H9 (cell line): ENCODE measurements at regions not wholly inside any gene's neighbourhood (a gene's known extent, or its start where the extent isn't known, plus 50 kb on each side); places are given as distances from the start of the nearest gene placed in this dataset.

Experiments
- DNase-seq: peaks from one replicate; pipeline ENCODE4 v3.0.0-alpha.2; 2017
- H2AFZ ChIP-seq: one replicate; pipeline ENCODE4 v1.6.1; 2013; ENCODE audit warnings: mild to moderate bottlenecking, low read length, control low read depth, moderate library complexity
- H2AK5ac ChIP-seq: 2 replicates; pipeline ENCODE4 v1.6.1; 2013; ENCODE audit warnings: low read length, control low read depth, mixed read lengths; ENCODE audit not compliant: insufficient read length
- H2BK120ac ChIP-seq: one replicate; pipeline ENCODE4 v1.6.1; 2013; ENCODE audit warnings: low read depth, mild to moderate bottlenecking, low read length, control low read depth, inconsistent platforms; ENCODE audit not compliant: poor library complexity, severe bottlenecking
- H2BK12ac ChIP-seq: 2 replicates; pipeline ENCODE4 v1.6.1; 2013; ENCODE audit warnings: low read length, control low read depth, mixed read lengths, low read depth; ENCODE audit not compliant: insufficient read length
- H2BK15ac ChIP-seq: 2 replicates; pipeline ENCODE4 v1.6.1; 2013; ENCODE audit warnings: low read depth, low read length, control low read depth
- H2BK20ac ChIP-seq: one replicate; pipeline ENCODE4 v1.6.1; 2013; ENCODE audit warnings: low read depth, mild to moderate bottlenecking, low read length, control low read depth, inconsistent platforms; ENCODE audit not compliant: poor library complexity, severe bottlenecking
- H2BK5ac ChIP-seq: 2 replicates; pipeline ENCODE4 v1.6.1; 2013; ENCODE audit warnings: low read length, control low read depth, mixed read lengths; ENCODE audit not compliant: insufficient read length
- H3K14ac ChIP-seq: 2 replicates; pipeline ENCODE4 v1.6.1; 2013; ENCODE audit warnings: low read length, control low read depth; ENCODE audit not compliant: insufficient read depth
- H3K18ac ChIP-seq: 2 replicates; pipeline ENCODE4 v1.6.1; 2013; ENCODE audit warnings: low read depth, mild to moderate bottlenecking, mixed read lengths, low read length, control low read depth; ENCODE audit not compliant: insufficient read length
- H3K23ac ChIP-seq: 2 replicates; pipeline ENCODE4 v1.6.1; 2013; ENCODE audit warnings: low read length, control low read depth, mixed read lengths, low read depth; ENCODE audit not compliant: insufficient read length
- H3K23me2 ChIP-seq: 2 replicates; pipeline ENCODE4 v1.6.1; 2013; ENCODE audit warnings: low read depth, mild to moderate bottlenecking, mixed read lengths, low read length, control low read depth; ENCODE audit not compliant: insufficient read length, poor library complexity, severe bottlenecking
- H3K27ac ChIP-seq: 2 replicates; pipeline ENCODE4 v1.5.1; 2013; ENCODE audit warnings: low read length, control low read depth, mixed read lengths, low read depth; ENCODE audit not compliant: insufficient read length
- H3K27me3 ChIP-seq: 2 replicates; pipeline ENCODE4 v1.6.1; 2013; ENCODE audit warnings: low read length, control low read depth, inconsistent platforms; ENCODE audit not compliant: insufficient read depth
- H3K4ac ChIP-seq: 2 replicates; pipeline ENCODE4 v1.6.1; 2013; ENCODE audit warnings: low read depth, mild to moderate bottlenecking, control low read depth, inconsistent platforms, low read length, moderate library complexity
- H3K4me1 ChIP-seq: 2 replicates; pipeline ENCODE4 v1.6.1; 2013; ENCODE audit warnings: low read length, control low read depth, inconsistent platforms; ENCODE audit not compliant: insufficient read depth
- H3K4me2 ChIP-seq: 2 replicates; pipeline ENCODE4 v1.6.1; 2013; ENCODE audit warnings: low read length, control low read depth, mixed read lengths; ENCODE audit not compliant: insufficient read length, insufficient read depth
- H3K56ac ChIP-seq: 2 replicates; pipeline ENCODE4 v1.6.1; 2013; ENCODE audit warnings: low read depth, mild to moderate bottlenecking, mixed read lengths, low read length, control low read depth; ENCODE audit not compliant: insufficient read length
- H3K79me1 ChIP-seq: 2 replicates; pipeline ENCODE4 v1.6.1; 2013; ENCODE audit warnings: low read depth, mild to moderate bottlenecking, moderate library complexity, low read length, control low read depth, inconsistent platforms; ENCODE audit not compliant: insufficient read depth, poor library complexity, severe bottlenecking
- H3K79me2 ChIP-seq: 2 replicates; pipeline ENCODE4 v1.6.1; 2013; ENCODE audit warnings: low read length, control low read depth, inconsistent platforms; ENCODE audit not compliant: insufficient read depth
- H3K9ac ChIP-seq: 2 replicates; pipeline ENCODE4 v1.6.1; 2013; ENCODE audit warnings: low read length, control low read depth, mixed read lengths; ENCODE audit not compliant: insufficient read length; ENCODE audit errors: extremely low read depth
- H3K9me3 ChIP-seq: one replicate; pipeline ENCODE4 v1.6.1; 2013; ENCODE audit warnings: low read depth, low read length, inconsistent platforms; ENCODE audit not compliant: control insufficient read depth
- H3T11ph ChIP-seq: one replicate; pipeline ENCODE4 v1.6.1; 2013; ENCODE audit warnings: mild to moderate bottlenecking, low read length, control low read depth, inconsistent platforms
- H4K20me1 ChIP-seq: one replicate; pipeline ENCODE4 v1.6.1; 2013; ENCODE audit not compliant: control insufficient read depth, insufficient read length, insufficient read depth
- H4K5ac ChIP-seq: 2 replicates; pipeline ENCODE4 v1.6.1; 2013; ENCODE audit warnings: low read depth, mild to moderate bottlenecking, mixed read lengths, low read length, control low read depth; ENCODE audit not compliant: insufficient read length
- H4K8ac ChIP-seq: replicated peaks from 2 replicates; pipeline ENCODE4 v1.6.1; 2013; ENCODE audit warnings: low read length, control low read depth, mixed read lengths, low read depth; ENCODE audit not compliant: insufficient read length
- H4K91ac ChIP-seq: 2 replicates; pipeline ENCODE4 v1.6.1; 2013; ENCODE audit warnings: low read depth, mild to moderate bottlenecking, moderate library complexity, mixed read lengths, low read length, control low read depth; ENCODE audit not compliant: insufficient read length
- H3K27ac Mint-ChIP-seq, 3 experiments: 2 replicates in 2 of 3; 3 replicates in 1 of 3; pipeline ENCODE4 v1.8.0; 2020 to 2021; ENCODE audit warnings: mixed read lengths in 3 of 3, mild to moderate bottlenecking in 1 of 3, moderate library complexity in 1 of 3
- H3K27me3 Mint-ChIP-seq: 2 replicates; pipeline ENCODE4 v1.8.0; 2021; ENCODE audit warnings: low read depth, mild to moderate bottlenecking, moderate library complexity, mixed read lengths
- H3K36me3 Mint-ChIP-seq, 3 experiments: 2 replicates in 2 of 3; 3 replicates in 1 of 3; pipeline ENCODE4 v1.8.0; 2020 to 2021; ENCODE audit warnings: low read depth in 3 of 3, mixed read lengths in 3 of 3; ENCODE audit not compliant: insufficient read depth in 1 of 3
- H3K4me1 Mint-ChIP-seq, 2 experiments: 2 replicates each; pipeline ENCODE4 v1.8.0; 2020; ENCODE audit warnings: mixed read lengths in 2 of 2
- H3K4me3 Mint-ChIP-seq, 2 experiments: 2 replicates in 1 of 2; 3 replicates in 1 of 2; pipeline ENCODE4 v1.8.0; 2020 to 2021; ENCODE audit warnings: mild to moderate bottlenecking in 2 of 2, mixed read lengths in 2 of 2, moderate library complexity in 1 of 2
- H3K9me3 Mint-ChIP-seq, 2 experiments: 2 replicates in 1 of 2; 3 replicates in 1 of 2; pipeline ENCODE4 v1.8.0; 2020; ENCODE audit warnings: mild to moderate bottlenecking in 2 of 2, mixed read lengths in 2 of 2, moderate library complexity in 1 of 2
- CTCF ChIP-seq: fragments of 200-600 bp; sonication (generic); conservative IDR thresholded peaks from 3 replicates; pipeline ENCODE4 v1.8.0; 2021; ENCODE audit warnings: antibody characterized with exemption, mild to moderate bottlenecking
- WGBS: extraction: QIAGEN DNeasy Blood & Tissue Kit; methylation state at CpG from one replicate; pipeline ENCODE4 v1.1.7; 2013; ENCODE audit warnings: missing lambda C conversion rate, low lambda C conversion rate, mixed read lengths; ENCODE audit not compliant: insufficient read length; ENCODE audit errors: extremely low coverage; 5-methylcytosine and 5-hydroxymethylcytosine counted together

GRCh38 chr10:105956550-105956949 is 1208.0 kb downstream of the SORCS1 start:
- no peak overlapping the region for H3K9ac ChIP-seq
- no peak overlapping the region for H2AFZ ChIP-seq
- H3K27ac Mint-ChIP-seq: no peak overlapping the region
- H4K20me1 ChIP-seq: no peaks in the 10 kb centered on the region
- H2BK15ac ChIP-seq: no peak overlapping the region
- no peak overlapping the region for H4K91ac ChIP-seq
- no peak overlapping the region for H3K4me3 Mint-ChIP-seq
- H3K4ac ChIP-seq: no peak overlapping the region
- H3K36me3 Mint-ChIP-seq: no peaks in the 10 kb centered on the region; a peak in 1 of 7 replicates
- no peak overlapping the region for H3K23ac ChIP-seq
- no peak overlapping the region for H4K8ac ChIP-seq
- no peak overlapping the region for H2BK20ac ChIP-seq
- H3T11ph ChIP-seq: no peak overlapping the region
- no peak for DNase-seq
- no peaks in the 10 kb centered on the region for H3K9me3 Mint-ChIP-seq
- no peak overlapping the region for H4K5ac ChIP-seq
- no peaks in the 10 kb centered on the region for H3K23me2 ChIP-seq
- H3K79me2 ChIP-seq: no peaks in the 10 kb centered on the region
- no peak for TF ChIP-seq CTCF
- H2BK12ac ChIP-seq: no peak overlapping the region
- H3K18ac ChIP-seq: no peak overlapping the region
- no peaks in the 10 kb centered on the region for H3K9me3 ChIP-seq
- no peaks in the 10 kb centered on the region for H3K27me3 ChIP-seq
- no peak overlapping the region for H3K4me2 ChIP-seq
- no CpG with 5 or more reads among the region's 1 CpG for WGBS
- no peak overlapping the region for H2AK5ac ChIP-seq
- no peak overlapping the region for H3K14ac ChIP-seq
- no peak overlapping the region for H3K56ac ChIP-seq
- H3K4me1 Mint-ChIP-seq: peaks cover 13 to 19% of the 10 kb centered on the region in 2 experiments
- no peaks in the 10 kb centered on the region for H3K79me1 ChIP-seq
- H3K27me3 Mint-ChIP-seq: no peaks in the 10 kb centered on the region
- no peaks in the 10 kb centered on the region for H3K4me1 ChIP-seq
- H3K27ac ChIP-seq: no peak overlapping the region
- H2BK120ac ChIP-seq: no peak overlapping the region
- H2BK5ac ChIP-seq: no peak overlapping the region
